ENCODE measurements at regions not wholly inside any gene's neighbourhood (a gene's known extent, or its start where the extent isn't known, plus 50 kb on each side); places are given as distances from the start of the nearest gene placed in this dataset.
"Not testable (repeated sequence)": the region's sequence is repeated elsewhere in the genome, so short reads cannot be mapped to it uniquely, and the experiment has no call there.

DNA sequence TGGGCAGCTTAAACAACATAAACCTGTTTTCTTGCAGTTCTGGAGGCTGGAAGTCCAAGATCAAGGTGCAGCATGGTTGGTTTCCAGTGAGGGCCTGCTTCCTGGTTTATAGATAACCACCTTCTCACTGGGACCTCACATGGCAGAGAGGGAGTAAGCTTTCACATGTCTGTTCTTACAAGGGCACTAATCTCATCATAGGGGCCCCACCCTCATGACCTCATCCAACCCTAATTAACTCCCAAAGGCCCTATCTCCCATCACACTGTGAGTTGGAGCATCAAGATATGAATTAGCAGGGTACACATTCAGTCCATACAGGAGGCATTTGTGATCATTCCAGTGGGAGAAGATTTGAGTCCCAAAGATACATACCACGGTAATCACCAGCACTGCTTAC is 50.5 kb upstream of the GRIN2A start:
- no peak for DNase-seq

DNA sequence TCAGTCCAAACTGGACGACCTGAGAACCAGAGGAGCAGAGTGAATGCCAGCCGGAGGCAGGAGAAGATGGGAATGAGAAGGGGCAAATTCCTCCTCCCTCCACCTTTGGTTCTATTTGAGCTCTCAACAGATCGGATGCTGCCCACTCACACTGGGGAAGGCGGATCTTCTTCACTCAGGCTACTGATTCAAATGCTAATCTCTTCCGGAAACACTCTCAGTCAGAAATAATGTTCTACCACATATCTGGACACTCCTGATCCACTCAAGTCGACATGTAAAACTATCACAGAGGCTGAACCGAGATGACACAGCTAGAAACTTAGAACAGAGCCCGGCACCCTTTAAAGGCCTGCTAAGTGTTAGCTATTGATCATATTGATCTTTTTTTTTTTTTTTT is 57.4 kb upstream of the GRIN2A start:
- DNase-seq = no peak

DNA sequence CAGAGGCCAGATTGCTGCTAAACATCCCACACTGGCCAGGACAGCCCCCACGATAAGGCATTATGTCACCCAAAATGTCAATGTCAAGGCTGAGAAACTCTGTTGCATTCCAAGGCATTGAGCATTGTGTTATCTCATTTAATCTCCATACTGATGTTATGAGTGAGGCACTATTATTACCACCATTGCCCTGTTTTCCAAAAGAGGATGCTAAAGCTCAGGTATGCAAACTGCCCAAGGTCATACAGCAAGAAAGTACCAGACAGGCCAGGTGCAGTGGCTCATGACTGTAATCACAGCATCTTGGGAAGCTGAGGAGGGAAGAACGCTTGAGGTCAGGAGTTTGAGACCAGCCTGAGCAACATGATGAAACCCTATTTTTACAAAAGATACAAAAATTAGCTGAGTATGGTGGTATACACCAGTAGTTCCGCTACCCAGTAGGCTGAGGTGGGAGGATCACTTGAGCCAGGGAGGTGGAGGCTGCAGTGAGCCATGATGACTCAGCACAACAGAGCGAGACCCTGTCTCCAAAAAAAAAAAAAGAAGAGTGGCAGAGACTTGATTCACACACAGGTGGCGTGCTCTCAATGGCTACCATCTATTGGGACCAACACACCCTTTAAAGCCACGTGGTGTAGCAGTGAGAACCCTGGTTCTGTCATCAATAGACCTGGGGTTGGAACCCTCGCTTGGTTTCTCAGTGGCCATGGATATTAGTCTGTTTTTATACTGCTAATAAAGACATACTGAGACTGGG is 58.8 kb upstream of the GRIN2A start:
- DNase-seq = no peak

DNA sequence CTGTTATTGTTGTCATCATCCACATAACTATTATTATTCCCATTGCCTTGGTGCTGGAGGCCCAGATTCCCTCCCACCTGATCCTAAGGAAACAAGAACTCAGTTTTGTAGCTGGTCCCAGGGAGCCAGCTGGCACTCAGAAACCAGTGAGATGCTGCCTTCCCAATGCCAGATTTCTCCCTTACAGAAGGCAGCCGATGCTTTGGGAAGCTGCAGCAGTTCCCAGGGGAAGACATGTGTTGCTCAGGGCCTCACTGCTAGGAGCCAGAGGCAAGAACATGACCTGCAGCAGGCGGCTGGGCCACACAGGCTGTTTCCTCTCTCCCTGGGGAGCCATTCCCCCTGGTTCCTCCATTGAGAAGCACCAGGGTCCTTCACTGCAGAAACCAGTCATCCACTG is 59.9 kb upstream of the GRIN2A start:
- no peak for DNase-seq

DNA sequence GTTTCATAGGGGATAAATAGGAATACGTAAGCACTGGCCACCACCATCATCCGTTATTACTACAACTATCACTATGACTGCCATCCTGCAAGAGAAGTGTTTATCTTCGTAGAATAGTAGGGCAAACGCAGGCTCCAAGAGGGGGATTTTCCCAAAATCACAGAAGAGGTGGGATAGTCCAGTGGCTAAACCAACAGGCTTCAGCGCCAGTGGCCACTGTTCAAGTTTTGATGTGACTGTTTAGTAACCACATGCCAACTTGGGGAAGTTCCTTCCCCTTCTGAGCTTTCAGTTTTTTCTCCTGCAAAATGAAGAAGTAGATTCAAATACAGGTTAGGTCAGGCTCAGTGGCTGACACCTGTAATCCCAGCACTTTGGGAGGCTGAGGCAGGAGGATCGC is 60.7 kb upstream of the GRIN2A start:
- no peak for DNase-seq

DNA sequence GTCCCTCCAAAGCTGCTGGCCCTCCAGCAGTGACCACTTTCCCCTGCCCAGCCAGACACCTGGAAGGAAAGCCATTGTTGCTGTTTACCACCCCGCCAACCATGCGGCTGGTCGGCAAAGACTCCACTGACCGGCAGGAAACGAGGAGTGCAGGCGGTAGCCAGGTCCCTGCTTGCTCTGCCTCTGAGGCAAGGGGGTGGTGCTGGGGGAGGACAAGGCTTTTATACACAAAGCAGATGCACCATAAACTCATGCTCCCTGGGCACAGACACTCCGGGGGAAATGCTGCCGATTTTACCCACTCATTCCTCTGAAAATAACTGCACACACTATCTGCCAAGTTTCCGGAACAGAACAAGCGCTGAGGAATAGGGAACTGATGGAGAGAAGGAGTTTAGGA is 62.8 kb upstream of the GRIN2A start:
- no peak for DNase-seq

DNA sequence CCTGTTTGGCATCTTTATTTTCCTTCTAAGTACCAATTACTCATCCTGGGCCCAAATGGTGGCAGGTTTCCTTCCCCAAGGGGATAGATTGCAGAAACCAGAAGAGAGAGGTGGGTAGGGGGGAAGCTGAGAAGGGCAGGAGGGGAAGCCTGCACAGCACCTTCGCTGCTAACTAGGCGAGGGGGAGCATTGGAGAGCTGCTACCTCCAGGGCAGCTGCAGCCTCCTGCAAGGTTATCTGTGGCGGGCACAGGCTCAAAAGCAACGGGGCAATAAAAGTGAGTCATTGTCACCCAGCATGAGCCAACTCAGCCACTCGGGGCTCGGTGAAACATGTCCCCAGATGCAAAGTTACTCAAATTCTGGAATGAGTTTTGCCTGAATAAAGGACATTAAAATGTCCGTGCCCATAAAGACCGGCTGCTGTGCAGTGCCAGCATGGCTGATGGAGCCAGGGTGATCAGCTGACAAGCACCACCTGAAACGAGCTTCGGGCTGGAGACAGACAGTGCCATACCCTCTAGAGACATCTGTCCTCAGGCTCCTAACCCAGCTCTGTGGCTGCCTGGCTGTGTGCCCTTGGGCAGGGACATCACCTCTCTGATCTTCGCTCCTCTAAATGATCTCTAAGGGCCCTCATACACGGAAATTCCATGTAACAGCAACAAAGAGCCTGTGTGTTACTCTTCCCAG is 68.1 kb upstream of the GRIN2A start:
- DNase-seq = no peak

DNA sequence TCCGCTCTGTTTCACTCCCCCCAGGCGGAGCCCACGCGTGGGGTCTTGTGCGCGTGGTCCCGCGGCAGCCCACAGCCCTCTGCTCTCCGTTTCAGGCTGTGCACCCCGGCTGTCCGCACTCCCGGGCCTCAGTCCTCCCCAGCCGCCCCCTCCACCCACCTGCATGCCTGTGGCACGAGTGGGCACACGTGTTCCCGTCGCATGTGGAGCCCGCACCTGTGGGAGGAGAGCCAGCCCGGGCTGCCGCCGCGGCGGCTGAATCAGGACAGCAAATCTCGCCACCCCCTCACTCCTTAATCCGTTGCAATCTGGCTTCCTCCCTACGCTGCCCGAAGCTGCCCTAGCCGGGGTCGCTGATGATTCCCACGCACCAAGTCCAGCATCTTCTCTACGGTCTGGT is 69.9 kb upstream of the GRIN2A start:
- DNase-seq = no peak

DNA sequence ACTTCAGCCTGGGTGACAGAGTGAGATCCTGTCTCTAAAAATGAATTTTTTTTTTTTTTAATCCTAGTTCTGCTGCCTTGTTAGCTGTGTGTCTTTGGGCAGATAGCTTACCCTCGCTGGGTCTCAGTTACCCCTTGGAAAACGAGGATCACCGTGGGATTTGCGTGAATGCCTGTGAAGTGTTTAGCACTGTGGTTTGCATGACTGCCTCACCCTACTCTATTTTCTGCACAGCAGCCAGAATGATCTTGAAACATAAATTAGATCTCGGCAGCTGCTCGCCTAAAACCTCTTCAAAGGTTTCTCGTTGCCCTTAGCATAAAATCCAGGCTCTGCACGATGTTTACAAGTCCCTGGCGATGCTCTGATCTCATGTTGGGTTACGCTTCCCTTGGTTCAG is 71.2 kb upstream of the GRIN2A start:
- no peak for DNase-seq

DNA sequence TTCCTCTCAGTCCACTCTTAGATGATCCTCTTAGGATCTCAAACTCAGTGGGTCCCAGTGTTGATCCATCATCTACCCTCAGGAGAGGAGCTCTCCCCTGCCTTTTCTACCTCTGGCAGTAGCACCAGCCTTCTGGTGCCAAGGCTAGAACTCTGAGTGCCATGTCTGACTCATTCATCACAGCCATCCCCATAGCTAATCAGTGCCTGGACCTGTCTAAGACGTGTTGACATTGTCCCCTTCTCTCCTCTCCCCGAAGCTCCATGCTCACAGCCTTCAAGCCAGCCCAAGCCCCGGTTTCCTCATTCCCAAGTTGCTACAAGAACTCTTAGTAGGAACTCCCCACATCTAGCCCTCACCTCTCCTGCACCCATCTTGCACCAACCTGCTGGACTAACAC is 73.5 kb upstream of the GRIN2A start:
- no peak for DNase-seq

DNA sequence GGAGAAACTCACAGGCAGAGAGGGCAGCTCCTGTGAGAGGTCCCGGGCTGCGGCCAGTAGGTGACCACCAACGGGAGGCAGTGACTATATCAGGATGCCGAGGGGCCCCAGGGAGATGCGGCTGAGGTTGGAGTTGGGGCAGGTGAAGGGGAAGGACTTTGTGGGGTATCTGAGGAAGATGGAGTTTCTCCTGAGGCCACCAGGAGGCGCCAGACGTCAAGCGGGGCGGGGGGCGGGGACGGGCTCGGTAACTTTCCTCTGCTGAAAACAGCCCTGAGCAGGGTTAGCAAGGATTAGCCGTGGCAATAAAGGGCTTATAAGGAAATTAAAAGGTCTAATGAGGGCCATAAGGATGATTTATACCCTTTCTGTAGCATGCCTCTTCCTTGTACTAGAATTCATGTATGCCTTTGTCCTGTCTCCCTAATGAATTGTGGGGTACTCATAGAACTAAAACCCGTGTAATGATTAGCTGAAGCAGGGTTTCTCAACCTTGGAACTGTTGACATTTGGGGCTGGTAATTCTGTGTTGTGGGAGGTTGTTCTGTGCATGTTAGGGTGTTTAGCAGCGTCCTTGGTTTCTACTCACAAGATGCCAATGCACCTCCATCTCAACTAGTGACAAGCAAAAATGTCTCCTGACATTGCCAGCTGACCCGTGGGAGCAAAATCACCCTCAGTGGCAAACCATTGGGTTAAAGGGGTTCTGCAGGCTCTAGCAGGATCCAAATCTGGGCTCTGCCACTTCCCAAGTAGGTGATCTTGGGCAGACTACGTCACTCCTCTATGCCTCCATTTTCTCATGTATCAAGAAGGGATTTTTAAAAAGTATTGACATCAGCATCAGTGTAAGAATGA is 74.8 kb upstream of the GRIN2A start:
- peak; percentile 9 for DNase-seq

DNA sequence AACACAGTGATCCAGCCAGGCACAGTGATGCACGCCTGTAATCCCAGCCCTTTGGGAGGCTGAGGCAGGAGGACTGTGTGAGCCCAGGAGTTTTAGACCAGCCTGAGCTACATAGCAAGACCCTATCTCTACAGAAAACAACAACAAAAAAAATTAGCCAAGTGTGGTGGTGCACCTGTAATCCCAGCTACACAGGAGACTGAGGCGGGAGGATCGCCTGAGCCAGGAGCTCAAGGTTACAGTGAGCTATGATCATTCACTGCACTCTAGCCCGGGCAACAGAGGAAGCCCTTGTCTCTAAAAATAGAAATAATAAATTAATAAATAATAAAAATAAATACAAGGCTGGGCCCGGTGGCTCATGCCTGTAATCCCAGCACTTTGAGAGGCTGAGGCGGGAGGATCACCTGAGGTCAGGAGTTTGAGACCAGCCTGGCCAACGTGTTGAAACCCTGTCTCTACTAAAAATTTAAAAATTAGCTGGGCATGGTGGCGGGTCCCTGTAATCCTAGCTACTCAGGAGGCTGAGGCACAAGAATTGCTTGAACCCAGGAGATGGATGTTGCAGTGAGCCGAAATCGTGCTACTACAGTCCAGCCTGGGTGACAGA is 75.5 kb upstream of the GRIN2A start:
- DNase-seq = not testable (repeated sequence)

DNA sequence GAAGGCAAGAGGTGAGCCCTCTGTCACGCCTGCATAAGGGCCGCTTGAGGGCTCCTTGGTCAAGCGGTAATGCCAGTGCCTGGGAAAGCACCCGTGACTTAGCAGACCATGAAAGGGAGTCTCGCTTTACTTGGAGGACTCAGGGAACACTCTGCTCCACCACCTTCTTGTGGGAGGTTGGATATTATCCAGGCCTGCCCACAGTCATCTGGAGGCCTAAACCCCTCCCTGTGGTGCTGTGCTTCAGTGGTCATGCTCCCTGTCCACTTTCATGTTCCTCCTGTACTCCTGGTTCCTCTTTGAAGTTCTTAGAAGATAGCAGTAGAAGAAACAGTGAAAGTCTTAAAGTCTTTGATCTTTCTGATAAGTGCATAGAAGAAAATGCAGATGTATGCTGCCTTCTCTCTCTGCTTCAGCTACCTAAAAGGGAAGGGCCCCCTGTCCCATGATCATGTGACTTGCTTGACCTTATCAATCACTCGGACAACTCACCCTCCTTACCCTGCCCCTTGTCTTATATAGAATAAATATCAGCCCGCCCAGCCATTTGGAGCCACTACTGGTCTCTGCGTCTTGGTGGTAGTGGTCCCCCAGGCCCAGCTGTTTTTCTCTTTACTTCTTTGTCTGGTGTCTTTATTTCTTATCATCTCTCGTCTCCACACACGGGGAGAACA is 76.8 kb upstream of the GRIN2A start:
- not testable (repeated sequence) for DNase-seq

DNA sequence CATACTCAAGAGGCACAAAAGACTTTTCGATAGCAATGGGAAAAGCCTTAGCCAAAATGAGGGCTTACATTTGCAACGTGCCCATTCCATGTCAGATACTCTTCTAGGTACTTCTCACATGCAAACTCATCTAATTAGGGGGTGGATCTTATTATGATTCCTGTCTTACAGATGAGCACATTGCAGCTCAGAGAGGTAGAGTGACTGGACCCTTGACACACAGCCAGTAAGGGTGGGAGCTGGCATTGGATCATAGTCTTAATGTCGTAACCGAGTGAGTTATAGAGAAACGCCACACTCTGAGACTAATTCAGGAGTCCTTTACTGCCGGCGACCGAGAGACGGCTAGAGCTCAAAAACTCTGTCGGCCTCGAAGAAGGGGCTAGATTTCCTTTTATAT is 78.8 kb upstream of the GRIN2A start:
- DNase-seq = no peak

DNA sequence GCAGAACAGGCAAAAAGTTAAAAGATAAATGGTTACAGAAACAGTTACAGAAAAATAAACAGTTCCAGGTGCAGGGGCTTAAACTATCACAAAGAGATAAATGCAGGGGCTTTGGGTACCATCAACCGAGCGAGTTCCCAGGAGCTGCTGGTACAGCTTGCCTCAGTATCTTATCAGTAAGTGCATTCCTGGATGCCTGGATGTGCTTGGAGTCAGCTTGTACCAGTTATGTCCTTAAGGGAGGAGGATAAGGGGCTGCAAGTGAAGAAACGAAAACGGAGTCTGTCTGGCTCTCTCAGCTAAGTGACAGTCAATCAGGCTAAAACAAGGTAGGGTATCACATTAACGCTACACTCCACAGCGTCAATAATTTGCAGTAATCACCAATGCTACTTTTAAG is 79.3 kb upstream of the GRIN2A start:
- not testable (repeated sequence) for DNase-seq

DNA sequence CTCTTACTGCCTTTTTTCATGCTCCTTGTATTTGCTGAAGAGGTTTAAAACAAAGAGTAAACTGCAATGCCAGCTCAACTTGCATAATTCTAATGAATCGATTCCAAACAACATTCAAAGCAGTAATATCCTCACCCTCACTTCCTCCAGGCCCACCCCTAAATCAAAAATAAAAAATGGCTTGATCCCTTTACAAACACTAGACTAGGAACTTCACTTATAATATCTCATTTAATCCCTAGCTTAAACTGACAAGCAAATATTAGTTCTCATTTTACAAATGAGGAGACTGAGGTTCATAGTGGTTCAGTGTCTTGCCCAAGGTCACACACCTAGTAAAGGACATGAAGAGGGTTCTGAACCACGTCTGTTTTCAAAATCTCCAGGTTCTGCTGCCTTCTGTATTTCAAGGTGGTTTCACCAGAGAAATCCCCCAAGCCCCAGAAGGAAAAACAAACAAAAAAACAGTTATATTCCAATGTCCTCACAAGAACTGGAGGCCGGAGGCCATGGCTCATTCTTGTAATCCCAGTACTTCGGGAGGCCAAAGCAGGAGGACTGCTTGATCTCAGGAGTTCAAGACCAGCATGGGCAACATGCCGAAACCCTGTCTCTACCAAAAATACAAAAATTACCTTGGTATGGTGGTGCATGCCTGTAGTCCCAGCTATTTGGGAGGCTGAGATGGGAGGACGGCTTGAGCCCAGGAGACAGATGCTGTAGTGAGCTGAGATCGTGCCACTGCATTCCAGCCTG is 80.3 kb upstream of the GRIN2A start:
- no peak for DNase-seq

DNA sequence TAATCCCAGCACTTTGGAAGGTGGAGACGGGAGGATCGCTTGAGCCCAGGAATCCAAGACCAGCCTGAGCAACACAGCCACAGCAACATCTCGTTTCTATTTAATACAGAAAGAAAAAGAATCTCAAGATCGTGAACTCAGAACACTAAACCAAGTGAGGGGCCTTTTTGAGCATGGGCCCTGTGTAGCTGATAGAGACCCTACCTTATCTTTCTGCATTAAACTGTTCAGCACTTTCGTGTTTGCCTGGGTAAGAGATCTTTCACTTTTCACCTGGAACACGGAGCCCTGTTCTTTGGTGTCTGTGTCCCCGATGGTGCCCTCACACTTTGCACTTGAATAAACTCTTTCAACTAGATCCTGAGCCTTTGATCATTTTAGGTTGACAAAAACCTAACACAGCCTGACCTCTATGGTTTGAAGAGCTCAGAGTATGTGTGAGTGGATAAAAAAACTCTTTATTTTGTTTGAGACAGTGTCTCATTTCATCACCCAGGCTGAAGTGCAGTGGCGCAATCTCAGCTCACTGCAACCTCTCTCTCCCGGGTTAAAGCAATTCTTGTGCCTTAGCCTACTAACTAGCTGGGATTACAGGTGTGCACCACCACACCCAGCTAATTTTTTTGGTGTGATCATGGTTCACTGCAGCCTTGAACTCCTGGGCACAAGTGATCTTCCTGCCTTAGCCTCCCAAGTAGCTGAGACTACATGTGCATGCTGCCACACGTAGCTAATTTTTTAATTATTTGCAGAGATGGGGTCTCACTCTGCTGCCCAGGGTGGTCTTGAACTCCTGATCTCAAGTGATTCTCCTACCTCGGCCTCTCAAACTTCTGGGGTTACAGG is 83.8 kb upstream of the GRIN2A start:
- no peak for DNase-seq

DNA sequence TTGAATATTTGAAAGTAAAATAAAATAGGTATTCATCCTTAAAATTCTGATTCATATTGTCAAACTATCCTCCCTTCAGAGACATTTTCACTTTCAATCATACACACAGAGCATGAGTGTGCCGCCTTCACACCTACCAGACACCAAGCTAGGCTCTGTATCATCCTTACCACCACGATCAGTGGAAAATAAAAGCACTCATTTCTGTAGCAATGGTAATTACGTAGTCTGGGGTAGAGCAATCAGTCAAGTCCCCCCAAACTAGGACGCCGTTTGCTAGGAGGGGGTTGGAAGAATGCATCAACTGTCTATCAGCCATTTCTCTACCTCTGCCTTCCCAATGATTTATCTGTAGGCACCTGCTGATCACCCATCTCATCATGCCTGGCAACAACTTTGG is 84.6 kb upstream of the GRIN2A start:
- no peak for DNase-seq

DNA sequence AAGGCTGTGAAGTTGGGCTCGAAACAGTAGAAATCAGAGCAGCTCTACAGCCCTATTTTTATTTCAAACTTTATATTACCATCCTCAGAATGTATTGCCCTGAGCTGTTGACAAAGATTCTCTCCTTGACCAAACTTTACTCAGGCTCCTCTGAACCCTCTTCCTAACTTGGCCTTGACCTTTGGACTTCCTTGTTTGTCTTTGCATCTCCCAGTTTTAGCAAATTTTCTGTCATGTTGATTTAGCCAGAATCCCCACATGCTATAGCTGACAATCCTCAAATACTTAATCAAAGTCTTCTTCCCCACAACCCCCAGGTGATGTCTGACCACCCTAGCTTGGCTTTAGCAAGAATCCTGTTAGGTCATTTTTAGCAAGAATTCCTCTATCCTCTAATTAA is 87.4 kb upstream of the GRIN2A start:
- DNase-seq = no peak

DNA sequence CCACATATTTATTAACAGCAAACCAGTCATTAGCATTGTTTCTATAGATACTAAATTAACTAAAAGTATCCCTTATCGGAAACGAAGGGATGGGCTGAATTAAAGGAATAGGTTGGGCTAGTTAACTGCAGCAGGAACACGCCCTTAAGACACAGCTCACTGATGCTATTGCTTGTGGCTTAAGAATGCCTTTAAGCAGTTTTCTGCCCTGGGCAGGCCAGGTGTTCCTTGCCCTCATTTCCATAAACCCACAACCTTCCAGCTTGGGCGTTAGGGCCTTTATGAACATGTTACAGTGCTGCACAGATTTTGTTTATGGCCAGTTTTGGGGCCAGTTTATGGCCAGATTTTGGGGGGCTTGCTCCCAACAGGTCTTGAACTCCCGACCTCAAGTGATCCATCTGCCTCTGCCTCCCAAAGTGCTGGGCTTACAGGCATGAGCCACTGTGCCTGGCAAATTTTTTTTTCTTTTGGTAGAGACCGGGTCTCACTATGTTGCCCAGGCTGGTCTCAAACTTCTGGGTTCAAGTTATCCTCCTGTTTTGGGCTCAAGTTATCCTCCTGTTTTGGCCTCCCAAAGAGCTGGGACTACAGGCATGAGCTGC is 90.1 kb upstream of the GRIN2A start:
- DNase-seq = not testable (repeated sequence)

All from activated CD4-positive, alpha-beta T cell treated with anti-CD3 and anti-CD28 coated beads for 1 hour (primary cell).